Tongue (tissue), 1 donor: ENCODE measurements at regions not wholly inside any gene's neighbourhood (a gene's known extent, or its start where the extent isn't known, plus 50 kb on each side); places are given as distances from the start of the nearest gene placed in this dataset.
"Not testable (repeated sequence)": the region's sequence is repeated elsewhere in the genome, so short reads cannot be mapped to it uniquely, and the experiment has no call there.

ENCODE experiments used
- DNase-seq: peaks from one replicate; pipeline ENCODE4 v3.0.0-alpha.2; 2015

DNA sequence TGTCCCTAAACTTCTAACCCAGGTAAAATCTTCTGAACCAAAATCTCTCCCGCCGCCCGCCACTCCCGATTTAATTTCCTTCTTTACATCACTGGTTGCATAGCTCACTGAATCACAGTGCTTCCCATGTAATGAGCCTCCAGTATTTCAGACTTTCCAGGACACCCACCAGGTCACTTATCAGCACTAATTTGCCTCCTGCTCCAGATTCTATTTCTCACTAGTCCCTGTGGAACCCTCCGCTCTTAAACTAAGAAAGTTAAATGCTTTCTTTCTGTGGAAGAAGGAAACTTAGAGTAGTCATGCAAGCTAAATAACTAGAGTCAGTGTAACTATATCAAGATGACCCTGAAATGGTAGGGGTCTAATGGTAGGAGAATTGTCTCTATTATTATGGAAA lies 106.6 kb upstream of the OPCML start:
- DNase-seq: no peak

DNA sequence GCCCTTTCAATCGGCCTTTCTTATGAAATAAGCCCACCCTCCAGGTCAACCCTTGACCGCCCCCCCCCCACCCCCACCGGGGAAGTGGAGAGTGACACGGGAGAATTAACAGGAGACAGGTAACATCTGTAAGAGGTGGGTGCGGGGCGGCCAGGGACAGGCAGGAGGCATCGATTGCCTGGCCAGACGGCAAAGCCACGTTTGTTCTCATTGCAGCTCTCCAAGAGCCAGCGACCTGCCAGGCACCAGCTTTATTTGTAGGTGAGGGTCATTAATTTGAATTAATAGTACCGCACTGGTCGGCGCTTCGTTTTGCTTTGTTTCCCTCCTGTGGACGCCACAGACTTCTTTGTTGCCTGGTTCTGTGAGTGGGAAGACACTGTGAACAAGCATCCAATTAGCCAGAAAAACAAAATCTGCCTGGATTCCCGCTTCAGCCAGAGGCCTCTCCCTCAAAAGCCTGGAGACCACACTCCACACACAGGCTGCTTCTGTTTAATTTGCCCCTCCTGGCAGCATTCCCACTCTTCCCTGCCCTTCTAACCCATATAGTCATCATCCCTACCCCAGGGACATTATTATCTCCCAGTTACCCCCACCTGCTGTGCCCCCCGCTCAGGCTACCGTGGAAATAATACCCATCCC lies 104.5 kb upstream of the OPCML start:
- no peak for DNase-seq

DNA sequence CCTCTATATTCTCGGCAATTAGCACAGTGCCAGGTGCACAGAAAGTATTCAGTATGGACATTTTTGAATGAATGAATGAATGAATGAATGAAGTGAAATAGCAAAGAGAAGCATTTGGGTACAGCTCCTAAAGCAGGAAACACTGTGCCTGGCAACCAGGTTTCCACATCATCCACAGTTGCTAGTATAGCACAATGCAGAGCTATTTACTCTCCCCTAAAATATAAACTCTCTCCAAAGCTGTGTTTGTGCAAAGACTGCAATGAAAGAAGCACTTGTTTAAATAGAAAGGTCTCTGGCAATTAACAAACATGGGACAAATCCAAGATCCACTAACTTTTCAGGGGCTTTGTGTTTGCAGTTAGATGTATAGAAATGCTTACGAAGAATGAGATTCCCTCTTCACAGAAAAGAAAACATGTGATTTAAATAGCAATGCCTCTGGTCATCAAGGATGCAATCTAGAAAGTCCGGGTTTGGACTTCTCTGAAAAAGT lies 103.0 kb upstream of the OPCML start:
- peak; percentile 43 for DNase-seq

DNA sequence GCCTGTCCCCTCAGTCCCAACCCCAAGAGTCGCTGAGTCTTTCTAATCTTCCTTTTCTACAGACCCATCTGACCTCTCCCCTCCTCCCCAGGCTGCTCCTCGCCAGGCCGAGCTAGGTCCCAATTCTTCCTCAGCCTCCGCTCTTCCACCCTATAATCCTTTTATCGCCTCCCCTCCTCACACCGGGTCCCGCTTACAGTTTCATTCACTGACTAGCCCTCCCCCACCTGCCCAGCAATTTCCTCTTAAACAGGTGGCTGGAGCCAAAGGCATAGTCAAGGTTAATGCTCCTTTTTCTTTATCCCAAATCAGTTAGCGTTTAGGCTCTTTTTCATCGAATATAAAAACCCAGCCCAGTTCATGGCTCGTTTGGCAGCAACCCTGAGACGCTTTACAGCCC lies 96.1 kb upstream of the OPCML start:
- not testable (repeated sequence) for DNase-seq

DNA sequence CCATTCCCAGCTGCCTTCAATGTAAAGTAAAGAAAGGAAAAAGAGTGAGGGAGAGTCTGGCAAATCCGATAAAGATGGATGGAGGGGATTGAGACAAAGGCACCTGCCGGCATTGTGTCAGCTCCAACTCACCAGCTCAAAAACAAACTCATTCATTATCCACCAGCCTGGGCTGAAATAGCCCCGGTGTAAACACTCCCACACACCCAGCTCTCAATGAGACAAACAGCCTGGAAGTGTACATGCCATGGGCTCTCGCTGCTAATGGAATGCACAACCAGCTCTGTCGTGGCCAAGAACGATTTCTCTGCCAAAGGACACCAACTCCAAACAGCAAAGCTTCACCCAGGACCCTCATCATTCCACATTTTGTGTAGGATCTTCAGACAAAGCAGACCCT lies 89.3 kb upstream of the OPCML start:
- no peak for DNase-seq

DNA sequence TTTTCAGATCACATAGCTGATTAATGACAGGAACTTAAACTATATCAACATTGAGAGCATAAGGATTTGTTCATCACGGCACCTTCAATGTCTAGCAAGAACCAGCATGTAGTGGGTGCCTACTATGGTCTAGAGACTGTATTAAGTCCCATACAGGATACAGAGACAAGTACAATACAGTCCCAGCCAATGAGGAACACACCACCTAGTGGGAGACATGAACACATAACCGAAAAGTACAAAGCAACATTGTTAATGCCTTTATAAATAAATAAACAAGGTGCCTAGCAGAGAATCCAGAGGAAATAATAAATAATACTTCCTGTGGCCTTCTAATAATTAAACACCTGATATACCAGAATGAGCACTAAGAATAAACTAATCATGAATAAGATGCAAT lies 87.7 kb upstream of the OPCML start:
- DNase-seq: peak; percentile 18

DNA sequence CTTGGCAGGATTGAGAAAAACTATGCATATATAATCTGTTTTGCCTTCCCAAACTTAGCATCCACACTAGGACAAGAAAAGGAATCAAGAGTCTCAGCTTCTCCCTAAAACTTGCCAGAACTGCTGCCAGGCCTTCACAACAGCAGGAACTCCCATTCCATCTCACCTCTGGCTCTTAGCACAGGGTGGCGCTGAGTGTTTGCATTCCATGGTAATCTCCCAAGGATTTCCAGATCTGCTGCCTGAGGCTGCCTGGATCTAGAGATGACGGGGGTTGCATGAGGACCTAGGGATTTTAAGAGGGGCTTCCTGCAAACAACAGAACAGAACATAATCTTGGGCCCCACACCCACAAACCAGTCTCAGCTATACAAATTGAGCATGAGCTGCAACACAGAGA lies 87.1 kb upstream of the OPCML start:
- peak; percentile 20 for DNase-seq

DNA sequence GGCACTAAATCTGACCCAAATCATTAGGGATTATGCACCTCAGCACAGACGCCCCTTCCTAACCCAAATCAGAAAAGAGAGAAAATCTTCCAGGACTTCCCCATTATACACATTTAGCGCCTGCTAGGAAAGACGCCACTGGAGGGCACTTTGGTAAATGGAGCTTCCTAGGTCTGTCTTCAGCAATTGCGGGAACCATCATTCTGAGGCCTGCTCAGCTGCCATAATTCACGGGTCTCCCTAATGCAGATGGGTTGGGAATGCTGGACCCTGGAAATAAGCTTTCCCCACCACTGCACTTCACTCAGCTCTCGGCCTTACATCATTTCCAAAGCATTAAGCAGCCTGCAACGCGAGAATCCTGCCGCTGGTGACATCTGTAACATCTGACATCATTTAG lies 86.2 kb upstream of the OPCML start:
- no peak for DNase-seq

DNA sequence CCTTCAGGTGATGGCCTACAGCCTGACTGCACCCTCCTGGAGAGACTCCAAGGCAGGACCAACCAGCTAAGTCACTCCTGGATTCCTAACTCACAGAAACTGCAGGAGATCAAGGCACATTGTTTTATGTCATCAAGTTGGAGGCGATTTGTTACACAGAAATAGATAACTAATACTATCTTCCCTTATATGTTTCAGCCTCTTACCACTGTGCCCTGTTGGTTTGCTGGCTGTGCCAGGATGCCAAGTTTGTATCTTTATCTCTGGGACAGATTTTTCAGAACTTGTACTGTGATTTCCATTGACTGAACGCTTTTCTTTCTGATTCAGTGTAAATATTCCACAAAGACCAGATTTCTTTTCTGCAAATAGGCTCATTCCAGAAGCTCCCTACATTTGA lies 76.2 kb upstream of the OPCML start:
- DNase-seq: no peak

DNA sequence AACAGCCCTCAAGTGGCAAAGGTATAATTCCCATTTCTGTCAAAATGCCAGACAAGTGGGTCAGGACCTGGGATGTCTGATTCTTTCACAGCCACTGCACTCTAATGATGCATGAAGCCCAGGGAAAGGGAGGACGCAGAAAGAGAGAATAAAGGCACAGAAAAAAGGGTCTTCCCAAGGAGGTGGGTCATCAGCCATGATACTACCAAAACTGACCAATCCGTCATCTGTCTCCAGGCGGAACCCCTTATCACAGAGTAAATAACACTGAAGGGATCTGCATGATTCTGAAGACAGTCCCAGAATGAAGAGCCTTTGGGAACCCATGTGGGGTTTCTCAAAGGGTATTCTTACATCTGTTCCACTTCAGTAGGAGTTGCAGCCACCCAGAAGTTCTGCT lies 73.8 kb upstream of the OPCML start:
- no peak for DNase-seq

DNA sequence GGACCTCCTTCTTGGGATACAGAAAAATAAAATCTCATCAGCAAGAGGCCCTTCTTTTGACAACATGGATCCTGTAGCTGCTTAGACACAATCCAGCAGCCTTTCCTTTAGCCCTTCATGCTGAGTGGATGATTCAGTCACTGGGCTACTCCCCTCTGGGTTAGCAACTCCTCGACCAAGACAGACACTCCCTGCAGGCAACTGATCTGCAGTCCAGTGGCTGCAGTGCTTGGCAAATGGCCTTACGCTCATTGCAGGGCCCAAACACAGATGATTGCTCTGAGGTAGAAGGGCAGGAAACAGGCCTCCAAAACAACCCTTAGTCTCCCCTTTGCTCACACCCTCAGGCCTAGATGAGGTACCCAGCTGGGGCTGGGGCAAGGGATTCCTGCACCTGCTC lies 73.2 kb upstream of the OPCML start:
- DNase-seq: no peak

DNA sequence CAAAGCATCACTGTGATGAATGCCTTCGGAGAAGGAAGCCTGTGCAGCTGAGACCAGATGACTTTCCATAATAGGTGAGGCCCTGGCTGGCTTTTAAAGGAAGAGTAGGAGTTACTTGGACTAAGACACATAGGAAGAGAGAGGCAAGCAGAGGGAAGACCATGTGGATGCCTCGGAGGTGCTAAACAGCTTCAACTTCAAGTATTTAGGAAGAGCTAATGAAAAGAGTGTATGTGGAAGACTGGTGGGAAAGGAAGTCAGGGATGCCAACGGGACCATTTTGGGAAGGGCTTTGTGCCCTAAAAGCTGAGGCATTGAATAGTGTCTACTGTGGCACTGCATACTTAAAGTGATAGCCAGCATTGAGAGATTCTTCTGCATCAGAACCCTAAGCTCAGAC lies 69.3 kb upstream of the OPCML start:
- DNase-seq: no peak

DNA sequence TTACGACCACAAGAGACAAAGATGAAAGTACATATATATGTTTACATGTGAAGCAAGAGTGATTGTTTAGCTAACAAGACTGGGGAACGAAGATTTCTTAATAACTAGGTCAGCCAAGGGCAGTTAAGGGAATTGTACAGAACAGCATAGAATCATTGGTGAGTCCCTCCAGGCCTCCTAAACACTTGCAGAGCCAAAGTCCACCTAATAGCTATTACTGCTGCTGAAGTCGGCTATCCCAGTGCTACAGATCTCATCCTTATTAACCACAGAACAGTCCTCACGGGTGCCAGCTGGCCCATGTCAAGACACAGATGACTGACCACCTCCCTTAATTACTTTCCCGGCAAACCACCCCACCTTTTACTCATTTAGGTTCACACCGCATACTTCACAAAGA lies 68.5 kb upstream of the OPCML start:
- DNase-seq: no peak

DNA sequence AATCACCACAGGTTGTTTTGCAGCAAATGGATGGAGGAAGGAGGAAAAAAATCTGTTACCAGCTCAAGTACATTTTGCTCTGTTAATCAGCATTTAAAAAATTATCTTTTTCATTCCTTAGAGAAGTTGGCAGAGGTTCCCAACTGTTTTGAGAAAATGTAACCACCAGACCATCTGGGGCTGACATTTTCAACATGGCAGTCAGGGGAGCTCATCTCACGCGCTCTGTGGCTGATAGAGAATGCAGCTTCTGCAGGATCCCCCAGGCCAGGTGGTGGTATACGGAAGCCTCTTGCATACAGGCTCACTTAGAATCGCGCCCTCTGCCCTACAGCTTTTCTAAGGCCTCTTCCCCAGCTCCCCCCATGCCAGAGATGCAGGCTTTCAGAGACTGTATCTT lies 68.0 kb upstream of the OPCML start:
- no peak for DNase-seq

DNA sequence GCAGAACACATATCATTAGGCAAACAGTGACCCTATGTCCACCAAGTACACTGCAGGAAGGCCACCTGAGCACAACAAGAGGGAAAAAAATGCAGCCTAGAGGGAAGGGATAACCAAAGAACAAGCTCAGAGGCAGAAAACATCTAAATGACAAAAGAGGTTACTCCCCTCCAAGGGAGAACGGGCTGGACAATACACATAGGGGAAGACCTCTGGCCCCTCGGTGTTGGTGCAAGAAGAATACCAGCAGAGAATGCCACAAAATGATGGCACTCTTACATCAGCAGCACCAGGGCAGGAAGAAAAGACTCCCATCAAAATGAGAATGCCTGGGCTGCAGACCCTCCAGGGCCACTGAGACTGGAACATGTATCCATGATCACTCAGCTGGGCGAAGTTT lies 66.6 kb upstream of the OPCML start:
- DNase-seq: no peak

DNA sequence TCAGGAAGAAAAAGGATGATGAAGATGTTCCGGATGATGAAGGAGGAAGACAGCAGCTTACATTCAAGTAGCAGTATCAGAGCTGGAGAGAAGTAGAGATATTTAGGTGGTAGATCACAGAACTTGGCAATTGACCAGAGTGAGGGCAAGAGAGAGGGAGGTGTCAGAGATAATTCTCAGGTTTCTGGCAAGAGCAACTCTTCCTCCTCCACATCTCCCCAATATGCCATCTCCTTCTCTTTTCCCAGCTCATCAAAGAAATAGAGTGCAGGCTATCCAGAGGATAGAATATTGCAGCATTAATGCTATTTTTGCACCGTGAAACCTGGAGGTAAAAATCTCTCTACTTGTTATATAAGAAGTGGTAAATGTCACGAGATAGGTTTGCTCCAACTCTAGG lies 64.9 kb upstream of the OPCML start:
- DNase-seq: no peak

DNA sequence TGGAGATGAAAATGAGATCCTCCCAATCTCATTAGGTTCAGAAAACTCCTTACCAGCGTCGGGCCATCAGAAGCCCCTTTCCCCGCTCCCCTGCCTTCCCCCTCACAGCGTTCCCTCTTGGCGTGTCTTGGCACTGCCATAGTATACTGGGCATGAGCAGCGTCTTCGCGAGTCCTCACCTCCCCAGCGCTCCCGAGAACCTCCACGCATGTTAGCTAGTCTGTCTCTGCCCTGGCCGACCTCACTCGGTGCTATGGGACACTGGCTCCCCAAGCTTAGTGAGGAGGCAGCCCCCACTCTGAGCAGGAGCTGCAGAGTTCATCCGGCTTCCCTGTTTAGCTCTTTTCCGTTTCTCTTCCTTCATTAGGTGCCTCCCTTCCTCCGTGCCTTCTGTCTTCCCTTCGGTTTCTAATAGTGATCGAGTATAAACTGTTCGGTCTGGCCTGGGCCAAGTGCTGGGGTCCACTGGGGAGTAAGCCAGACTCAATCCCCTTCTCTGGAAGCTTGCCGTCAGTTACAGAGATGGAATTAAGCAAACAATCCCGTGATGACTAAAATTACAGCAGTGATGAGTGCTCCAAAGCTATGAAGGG lies 63.8 kb upstream of the OPCML start:
- no peak for DNase-seq

DNA sequence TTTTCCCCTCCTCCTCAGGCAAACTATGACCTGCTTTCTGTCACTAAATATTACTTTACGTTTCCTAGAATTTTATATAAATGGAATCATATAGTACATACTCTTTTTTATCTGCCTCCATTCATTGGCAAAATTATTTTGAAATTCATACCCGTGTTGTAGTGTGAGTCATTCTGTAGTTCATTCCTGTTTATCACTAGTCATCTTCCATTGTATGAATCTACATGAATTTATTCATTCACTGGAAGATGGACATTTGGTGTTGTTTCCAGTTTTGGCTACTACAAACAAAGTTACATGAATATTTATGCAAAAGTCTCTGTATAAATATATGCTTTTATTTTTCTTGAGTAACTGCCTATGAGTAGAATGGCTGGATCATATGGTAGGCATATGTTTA lies 60.7 kb upstream of the OPCML start:
- no peak for DNase-seq

DNA sequence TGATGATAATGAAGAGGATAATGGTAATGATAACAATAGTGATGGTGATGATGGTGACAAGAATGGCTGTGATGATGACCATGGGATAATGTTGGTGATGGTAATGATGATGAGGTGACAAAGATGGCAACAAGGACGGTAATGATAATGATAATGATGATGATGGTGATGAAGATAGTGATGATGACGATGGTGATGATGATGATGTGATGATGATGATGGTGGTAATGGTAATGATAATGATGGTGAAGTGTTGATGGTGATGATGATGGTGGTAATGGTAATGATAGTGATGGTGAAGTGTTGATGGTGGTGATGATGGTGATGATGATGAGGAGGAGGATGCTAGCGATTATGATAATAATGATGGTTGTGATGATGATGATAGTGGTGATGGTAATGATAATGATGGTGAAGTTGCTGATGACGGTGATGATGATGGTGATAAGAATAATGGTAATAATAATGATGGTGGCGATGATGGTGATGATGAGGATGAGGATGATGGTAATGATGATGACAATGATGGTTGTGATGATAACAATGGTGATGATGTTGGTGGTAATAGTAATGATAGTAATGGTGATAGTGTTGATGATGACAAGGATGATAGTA lies 54.7 kb upstream of the OPCML start:
- DNase-seq: no peak

DNA sequence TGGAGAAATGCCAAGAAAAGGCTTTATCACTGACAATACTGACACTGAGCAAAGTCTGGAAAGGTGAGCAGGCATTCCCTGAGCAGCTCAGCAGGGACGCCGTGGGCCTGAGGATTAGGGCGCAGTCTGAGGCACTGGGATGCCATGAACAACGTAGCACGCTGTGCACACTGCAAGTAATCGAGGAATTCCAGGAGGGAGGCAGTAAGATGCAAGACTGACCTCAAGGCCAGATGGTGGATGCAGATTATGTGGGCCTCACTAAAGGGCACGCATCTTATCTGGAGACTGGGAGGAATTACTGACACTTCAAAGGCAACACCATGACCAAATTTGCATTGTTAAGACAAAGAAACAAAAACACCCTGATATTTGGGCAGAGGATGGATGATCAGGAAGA lies 50.4 kb upstream of the OPCML start:
- no peak for DNase-seq

DNA sequence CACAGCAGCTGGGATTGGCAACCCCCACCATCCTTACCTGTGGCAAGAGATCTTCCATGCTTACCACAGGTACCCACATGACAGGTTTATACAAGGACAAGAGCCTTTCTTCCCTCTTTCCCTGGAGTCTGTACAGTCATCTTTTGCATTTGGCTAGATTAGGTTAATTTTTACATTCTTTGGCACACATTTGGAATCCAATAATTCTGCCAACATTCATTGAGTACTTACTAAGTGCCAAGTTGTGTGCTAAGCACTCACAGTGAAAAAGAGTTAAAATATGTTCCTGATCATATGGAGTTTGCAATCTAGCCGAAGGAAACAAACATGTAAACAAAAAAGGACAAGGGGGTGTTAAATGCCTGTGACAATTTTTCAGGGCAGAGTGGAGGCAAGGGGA lies 50.0 kb upstream of the OPCML start:
- no peak for DNase-seq
